GM15510 (cell line): ENCODE measurements at regions not wholly inside any gene's neighbourhood (a gene's known extent, or its start where the extent isn't known, plus 50 kb on each side); places are given as distances from the start of the nearest gene placed in this dataset.

Experiments used
- POLR2A ChIP-seq: IDR thresholded peaks from 3 replicates; pipeline ENCODE4 v1.6.1; 2011; ENCODE audit warnings: borderline replicate concordance; ENCODE audit not compliant: insufficient read length; ENCODE audit errors: extremely low read depth

DNA sequence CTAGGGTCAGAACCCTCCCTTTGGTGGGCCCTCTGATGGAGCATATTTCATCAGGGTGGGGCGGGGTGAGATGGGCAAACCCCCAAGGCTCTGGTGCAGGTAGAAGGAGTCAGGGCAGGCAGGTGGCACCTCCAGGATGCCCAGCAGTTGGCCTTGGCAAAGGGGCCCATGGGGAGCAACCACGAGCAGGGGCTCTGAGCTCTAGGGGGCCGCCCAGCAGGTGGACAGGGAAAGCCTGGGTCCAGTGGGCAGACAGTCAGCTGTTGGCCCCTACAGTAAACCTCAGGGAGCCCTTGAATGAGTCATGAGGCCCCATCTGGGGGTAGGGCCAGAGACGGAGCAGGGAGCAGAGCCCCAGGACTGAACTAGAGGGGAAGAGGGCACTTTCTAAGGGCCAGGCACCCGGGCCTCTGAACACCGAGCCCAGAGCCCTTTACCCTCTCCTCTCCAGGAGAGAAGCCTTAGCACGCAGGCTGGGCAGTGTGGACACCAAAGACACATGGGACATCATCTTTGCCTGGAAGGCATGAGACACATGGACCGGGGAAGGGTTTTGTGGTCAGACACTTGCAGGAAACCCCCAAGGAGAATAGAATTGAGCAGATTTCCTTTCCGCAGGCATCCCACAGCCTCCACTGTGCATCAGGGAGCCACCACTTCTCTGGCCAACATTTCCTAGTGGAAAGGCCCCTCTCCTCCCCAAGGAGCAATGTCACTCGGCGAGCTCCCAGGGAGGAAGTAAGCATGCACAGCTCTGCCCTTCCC, 257.3 kb downstream of the GLI2 start:
- TF ChIP-seq POLR2A = no peak

GRCh38 chr2:120993661-120994060, 258.0 kb downstream of the GLI2 start:
- no peak for TF ChIP-seq POLR2A

GRCh38 chr2:120994301-120994995, 258.8 kb downstream of the GLI2 start:
- TF ChIP-seq POLR2A = no peak

- TF ChIP-seq POLR2A = no peak
Measured at GRCh38 chr2:120995152-120995551, 259.5 kb downstream of the GLI2 start.

- no peak for TF ChIP-seq POLR2A
Measured at GRCh38 chr2:120995656-120996190, 260.1 kb downstream of the GLI2 start.

DNA sequence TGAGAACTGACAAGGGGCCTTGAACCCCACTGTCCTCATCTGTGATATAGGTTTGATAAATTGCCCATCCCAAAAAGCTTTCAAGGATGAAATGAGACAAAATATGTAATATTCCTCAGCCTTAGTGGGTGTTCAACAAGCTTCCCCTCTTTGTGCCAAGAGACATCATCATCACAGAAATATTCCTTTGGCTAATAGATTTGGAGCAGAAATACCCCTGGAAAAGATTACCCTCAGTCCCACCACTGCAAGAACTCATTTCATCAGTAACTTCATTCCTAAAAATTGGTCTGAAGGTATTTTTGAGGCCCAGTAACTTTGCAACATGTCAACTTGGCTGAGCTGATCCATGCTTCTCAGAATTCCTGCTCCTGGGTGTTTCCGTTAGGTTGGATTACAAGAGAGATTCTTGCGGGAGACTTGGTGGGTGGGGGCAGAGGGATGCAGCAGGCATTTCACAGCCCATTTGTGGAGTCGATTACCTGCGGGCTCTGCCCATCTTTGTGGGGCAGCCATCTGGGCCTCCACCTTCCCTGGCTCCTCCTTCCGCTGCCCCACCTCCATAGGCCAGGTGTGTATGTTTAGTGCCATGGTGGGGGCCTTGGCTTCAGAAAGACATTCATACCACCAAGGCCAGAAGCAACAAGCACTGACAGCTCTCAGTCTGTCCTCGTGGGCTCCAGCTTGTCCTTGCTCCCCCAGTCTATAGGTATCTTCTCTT, 263.9 kb downstream of the GLI2 start:
- no peak for TF ChIP-seq POLR2A

GRCh38 chr2:121000804-121001203, 265.1 kb downstream of the GLI2 start:
- TF ChIP-seq POLR2A = no peak

GRCh38 chr2:121001641-121002040, 266.0 kb downstream of the GLI2 start:
- TF ChIP-seq POLR2A = no peak

DNA sequence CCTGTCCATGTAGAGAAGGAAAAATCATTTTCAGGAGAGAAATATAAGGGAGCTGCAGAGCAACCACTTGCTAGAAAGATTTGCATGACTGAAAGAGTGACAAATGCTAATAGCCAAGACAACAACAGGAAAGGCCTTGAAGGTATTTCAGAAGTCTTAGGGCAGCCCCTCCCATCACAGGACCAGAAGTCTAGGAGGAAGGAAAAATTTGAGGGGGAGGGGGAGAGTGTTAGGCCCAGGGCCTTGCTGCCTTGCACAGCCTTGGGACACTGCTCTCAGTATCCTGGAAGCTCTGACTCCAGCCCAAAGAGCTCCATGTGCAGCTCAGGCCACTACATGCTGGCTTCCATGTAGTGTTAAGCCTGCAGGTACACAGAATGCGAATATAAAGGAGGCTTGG, 266.9 kb downstream of the GLI2 start:
- no peak for TF ChIP-seq POLR2A

- TF ChIP-seq POLR2A = no peak
Measured at GRCh38 chr2:121003391-121003790, 267.7 kb downstream of the GLI2 start.

GRCh38 chr2:121004359-121004758, 268.7 kb downstream of the GLI2 start:
- no peak for TF ChIP-seq POLR2A

- TF ChIP-seq POLR2A = no peak
Measured at GRCh38 chr2:121004950-121005349, 269.3 kb downstream of the GLI2 start.

GRCh38 chr2:121005453-121005852, 269.8 kb downstream of the GLI2 start:
- no peak for TF ChIP-seq POLR2A

DNA sequence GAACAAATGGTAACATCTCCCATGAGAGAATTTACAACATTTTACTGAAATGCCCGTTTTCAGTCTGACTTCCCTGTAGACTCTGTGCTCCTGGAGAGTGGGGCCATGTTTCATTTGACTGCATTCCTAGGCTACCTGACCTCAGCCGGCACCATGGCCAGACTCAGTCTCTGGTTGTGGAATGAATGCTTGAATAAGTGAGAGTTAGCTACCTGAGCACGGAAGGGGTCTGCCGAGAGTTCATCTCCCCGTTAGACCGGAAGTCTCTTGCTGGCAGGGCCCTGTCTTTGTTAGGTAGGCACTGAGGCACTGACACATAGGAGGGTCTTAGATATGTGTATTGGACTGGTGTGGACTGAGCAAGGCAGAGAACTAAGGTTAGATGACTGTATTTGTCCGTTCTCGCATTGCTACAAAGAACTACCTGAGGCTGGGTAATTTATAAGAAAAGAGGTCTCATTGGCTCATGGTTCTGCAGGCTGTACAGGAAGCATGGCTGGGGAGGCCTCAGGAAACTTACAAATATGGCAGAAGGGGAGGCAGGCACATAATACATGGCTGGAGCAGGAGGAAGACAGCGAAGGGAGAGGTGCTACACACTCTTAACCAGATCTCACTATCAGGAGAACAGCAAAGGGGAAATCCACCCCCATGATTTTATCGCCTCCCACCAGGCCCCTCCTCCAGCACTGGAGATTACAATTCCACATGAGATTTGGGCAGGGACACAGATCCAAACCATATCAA, 271.2 kb downstream of the GLI2 start:
- TF ChIP-seq POLR2A = no peak

GRCh38 chr2:121007490-121007853, 271.8 kb downstream of the GLI2 start:
- no peak for TF ChIP-seq POLR2A
